Fibroblast of skin of right quadriceps (primary cell): ENCODE measurements at regions not wholly inside any gene's neighbourhood (a gene's known extent, or its start where the extent isn't known, plus 50 kb on each side); places are given as distances from the start of the nearest gene placed in this dataset.

Source experiments
- DNase-seq: peaks from one replicate; pipeline ENCODE4 v3.0.0-alpha.2; 2013

- DNase-seq = no peak
These were observed 237.6 kb upstream of the ADAMTSL1 start for GRCh38 chr9:18236336-18236735.

DNA sequence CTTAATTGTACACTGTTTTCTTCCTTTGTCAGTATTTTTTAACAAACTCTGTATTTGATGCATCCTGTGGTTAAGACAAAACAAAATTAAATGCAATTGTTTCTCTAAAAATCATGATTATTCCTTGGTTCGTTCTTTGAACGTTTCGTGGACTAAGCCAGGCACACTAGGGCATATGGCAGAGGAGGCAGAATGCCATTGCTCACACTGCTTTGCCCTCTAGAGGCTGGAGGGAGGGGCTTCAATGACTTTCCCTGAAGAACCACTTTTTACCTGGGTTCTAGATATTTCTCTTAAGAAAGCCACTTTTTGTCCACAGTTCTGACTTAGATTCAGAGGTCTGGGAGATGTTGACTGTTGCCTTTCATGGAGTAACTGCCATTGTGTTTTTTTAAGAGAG is 236.2 kb upstream of the ADAMTSL1 start:
- DNase-seq = no peak

GRCh38 chr9:18238254-18238653 is 235.7 kb upstream of the ADAMTSL1 start:
- peak; percentile 73 for DNase-seq

- DNase-seq = peak; percentile 66
These were observed 235.1 kb upstream of the ADAMTSL1 start for GRCh38 chr9:18238752-18239447.

DNA sequence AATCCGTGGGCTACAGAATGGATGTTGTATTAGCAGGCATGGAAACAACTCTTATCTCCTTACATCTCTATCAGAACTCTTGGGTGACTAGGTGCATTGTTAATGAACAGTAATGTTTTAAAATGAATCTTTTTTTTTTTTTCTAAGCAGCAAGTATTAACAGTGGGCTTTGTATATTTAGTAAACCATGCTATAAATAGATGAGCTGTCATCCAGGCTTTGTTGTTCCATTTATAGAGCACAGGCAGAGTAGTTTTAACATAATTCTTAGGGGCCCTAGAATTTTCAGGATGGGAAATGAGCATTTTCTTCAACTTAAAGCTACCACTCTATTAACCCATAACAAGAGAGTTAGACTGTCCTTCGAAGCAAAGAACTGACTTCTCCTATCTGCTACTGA is 233.7 kb upstream of the ADAMTSL1 start:
- no peak for DNase-seq

- peak; percentile 21 for DNase-seq
These were observed 228.0 kb upstream of the ADAMTSL1 start for GRCh38 chr9:18245911-18246310.

DNA sequence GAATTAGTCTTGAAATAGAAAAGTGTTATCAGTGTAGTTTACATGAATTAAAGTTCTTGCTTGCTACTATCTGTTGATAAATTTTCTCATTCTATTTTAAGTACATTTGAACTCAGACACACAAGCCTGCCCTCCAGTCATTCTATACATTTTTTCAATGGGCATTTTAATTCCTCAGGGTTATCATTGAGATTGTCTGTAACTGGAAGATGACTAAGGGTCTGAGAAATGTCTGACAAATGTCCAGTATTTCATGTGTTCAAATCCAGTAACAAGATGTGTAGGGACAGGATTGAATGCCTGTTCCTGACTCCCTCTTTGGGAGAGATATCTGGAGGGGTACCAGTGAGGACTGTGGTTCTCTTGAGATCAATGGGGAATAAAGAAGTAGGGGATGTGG is 223.9 kb upstream of the ADAMTSL1 start:
- DNase-seq = no peak

GRCh38 chr9:18253950-18254349 is 220.0 kb upstream of the ADAMTSL1 start:
- peak; percentile 21 for DNase-seq

GRCh38 chr9:18255158-18255629 is 218.8 kb upstream of the ADAMTSL1 start:
- peak; percentile 87 for DNase-seq

GRCh38 chr9:18255747-18256146 is 218.2 kb upstream of the ADAMTSL1 start:
- DNase-seq = peak; percentile 57

DNA sequence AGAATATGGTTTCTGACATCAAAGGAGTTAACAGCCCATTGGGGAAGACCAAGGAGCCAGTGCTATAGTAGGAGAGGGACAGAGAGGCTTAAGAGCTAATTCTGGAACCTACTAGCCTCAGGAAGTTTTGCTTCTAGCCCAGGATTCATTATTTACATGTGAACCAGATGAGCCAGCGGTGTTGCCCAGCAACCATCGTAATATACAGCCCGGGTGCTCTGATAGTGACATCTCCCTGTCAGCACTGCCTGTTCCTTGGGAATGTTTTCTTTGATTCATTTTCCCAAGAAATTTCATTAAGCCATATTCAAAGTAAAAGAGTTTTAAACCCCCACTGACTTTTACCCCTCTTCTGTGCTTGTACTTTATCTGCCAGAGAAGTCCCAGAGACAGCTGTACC is 217.4 kb upstream of the ADAMTSL1 start:
- peak; percentile 75 for DNase-seq

GRCh38 chr9:18260521-18260920 is 213.4 kb upstream of the ADAMTSL1 start:
- peak; percentile 75 for DNase-seq

DNA sequence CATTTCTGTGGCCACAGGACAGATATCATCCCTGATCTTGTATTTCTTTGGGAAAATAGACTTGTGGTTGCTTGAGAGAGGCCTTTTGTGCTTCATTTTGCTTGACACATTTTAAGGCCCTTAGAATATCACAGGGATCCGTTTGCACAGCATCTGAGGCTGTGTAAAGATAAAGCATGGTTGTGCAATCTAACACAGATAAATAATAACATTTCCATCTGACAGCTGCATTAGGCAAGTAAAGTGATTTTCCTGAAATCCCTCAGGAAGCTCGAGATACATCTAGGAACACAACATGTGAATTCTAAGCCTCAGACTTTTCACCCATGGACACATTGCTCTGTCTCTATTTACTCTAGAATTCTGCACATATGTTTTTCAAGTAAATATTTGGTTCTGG is 212.8 kb upstream of the ADAMTSL1 start:
- peak; percentile 34 for DNase-seq

GRCh38 chr9:18263377-18263776 is 210.6 kb upstream of the ADAMTSL1 start:
- no peak for DNase-seq

DNA sequence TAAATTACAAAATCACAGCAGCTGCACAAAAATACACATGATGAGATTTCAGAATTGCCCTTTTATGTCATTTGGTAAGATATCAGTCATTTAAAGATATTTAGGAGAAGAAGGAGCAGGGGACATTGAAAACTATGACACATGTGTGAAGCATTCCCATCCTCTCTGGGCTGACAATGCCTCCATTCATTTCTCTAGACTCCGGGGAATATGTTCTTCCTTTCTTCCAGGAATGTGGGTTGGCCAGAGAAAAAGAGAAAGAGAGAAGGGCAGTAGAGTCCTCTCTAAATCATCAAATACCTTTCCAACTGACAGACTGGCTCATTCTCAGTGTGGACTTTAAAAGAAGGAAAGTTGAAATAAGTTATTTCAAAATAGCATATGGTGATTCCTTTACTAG is 205.6 kb upstream of the ADAMTSL1 start:
- DNase-seq = peak; percentile 89

GRCh38 chr9:18269561-18269960 is 204.4 kb upstream of the ADAMTSL1 start:
- DNase-seq = no peak

DNA sequence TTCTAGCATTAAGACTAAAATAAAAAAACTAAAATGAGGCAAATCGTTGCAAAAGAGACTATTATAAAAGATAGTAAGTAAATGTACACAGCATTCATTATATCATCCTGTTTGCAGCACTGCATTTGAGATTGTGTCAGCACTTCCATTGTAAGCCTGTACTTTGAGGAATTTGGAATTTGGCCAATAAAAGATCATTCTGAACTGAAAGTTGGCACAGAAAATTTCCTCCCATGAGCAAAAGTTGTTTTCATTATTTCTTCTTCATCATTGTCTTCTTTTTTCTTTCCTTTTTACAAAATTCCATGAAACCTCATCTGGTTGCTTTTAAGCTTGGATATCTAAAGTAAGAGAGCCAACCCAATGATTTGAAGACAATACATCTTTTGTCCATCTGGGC is 199.3 kb upstream of the ADAMTSL1 start:
- DNase-seq = peak; percentile 28

DNA sequence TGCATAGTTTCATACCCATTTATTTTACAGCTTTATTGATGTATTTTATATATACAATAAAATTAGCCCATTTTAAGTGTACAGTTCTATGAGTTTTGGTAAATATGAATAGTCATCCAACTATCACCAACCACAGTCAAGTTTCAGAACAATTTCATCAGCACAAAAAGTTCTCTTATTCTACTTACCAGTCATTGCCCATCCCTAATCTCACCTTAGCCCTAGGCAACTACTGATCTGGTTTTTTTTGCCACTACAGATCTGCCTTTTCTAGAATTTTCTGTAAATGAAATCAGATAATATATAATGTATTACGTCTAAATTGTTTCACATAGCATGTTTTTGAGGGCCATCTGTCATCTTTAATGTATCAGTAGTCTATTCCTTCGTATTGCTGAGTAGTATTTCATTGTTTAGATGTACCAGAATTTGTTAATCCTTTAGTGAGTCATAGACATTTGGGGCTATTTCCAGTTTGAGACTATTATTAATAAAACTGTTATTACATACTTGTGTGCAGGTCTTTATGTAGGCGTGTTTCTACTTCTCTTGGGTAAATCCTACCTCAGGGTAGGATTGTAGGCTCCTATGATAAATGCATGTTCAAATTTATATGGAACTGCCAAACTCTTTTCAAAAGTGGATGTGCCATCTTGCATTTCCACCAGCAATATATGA is 198.5 kb upstream of the ADAMTSL1 start:
- no peak for DNase-seq

DNA sequence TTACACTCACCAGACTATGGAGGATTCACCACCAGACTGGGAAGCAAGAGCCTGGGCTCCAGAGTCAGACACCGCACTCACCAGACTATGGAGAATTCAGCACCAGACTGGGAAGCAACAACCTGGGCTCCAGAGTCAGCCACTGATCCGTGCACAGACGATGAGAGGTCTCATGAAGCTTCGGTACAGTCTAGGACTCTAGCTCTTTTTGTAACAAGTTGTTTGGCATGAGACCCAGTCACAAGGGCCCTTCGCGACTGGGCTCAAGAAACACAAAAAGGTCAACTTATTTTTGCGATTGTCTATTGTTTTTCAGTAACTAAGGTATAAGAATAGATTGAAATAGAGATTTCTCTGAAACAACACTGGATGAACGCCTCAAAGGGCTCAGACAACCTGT is 192.7 kb upstream of the ADAMTSL1 start:
- DNase-seq = no peak

- DNase-seq = no peak
These were observed 179.7 kb upstream of the ADAMTSL1 start for GRCh38 chr9:18294229-18294628.

DNA sequence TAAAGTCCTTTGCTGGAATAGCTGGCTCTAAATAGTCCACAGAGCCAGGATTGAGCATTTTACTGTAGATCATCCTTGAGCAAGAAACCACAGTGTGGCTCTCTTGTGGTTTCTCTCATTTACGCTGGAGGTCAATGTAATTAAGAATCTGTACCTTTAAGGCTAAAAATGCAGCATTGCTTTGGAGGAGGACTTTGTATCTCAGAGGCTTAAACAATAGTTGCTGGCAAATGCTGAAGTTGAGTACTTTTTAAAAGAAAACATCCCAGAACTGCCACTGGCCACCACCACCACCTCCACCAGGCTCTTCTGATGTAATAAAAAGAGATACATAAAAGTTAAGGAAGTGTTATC is 177.3 kb upstream of the ADAMTSL1 start:
- DNase-seq = peak; percentile 23

- peak; percentile 63 for DNase-seq
These were observed 176.7 kb upstream of the ADAMTSL1 start for GRCh38 chr9:18297056-18297841.

- DNase-seq = peak; percentile 14
These were observed 174.5 kb upstream of the ADAMTSL1 start for GRCh38 chr9:18299449-18299848.
